OCI-LY1 (cell line): ENCODE measurements at regions not wholly inside any gene's neighbourhood (a gene's known extent, or its start where the extent isn't known, plus 50 kb on each side); places are given as distances from the start of the nearest gene placed in this dataset.

Source experiments
- H2AFZ ChIP-seq: fragments of 200-600 bp; sonication (generic), shearing (Covaris generic); 2 replicates; pipeline ENCODE4 v1.6.0; 2014; ENCODE audit warnings: antibody characterized with exemption, mild to moderate bottlenecking, low read length
- H3F3A ChIP-seq: fragments of 200-600 bp; sonication (generic), shearing (Covaris generic); 2 replicates; pipeline ENCODE4 v1.6.0; 2014; ENCODE audit warnings: mild to moderate bottlenecking, antibody characterized with exemption, low read length, moderate library complexity; ENCODE audit not compliant: insufficient read depth
- H3K27ac ChIP-seq: fragments of 200-600 bp; sonication (generic); 2 replicates; pipeline ENCODE4 v1.5.1; 2014; ENCODE audit warnings: low read length, mixed run types, mild to moderate bottlenecking, low read depth; ENCODE audit not compliant: poor library complexity, severe bottlenecking
- H3K27me3 ChIP-seq: fragments of 200-600 bp; sonication (generic); 2 replicates; pipeline ENCODE4 v1.6.0; 2014; ENCODE audit warnings: antibody characterized with exemption, mild to moderate bottlenecking, low read length, moderate library complexity; ENCODE audit not compliant: insufficient read depth
- H3K36me3 ChIP-seq: fragments of 200-600 bp; sonication (generic); 2 replicates; pipeline ENCODE4 v1.6.1; 2014; ENCODE audit warnings: mild to moderate bottlenecking, antibody characterized with exemption, low read length, moderate library complexity, mixed read lengths; ENCODE audit not compliant: insufficient read depth
- H3K4me1 ChIP-seq: fragments of 200-600 bp; sonication (generic); 2 replicates; pipeline ENCODE4 v1.5.1; 2014; ENCODE audit warnings: mild to moderate bottlenecking, low read length, moderate library complexity; ENCODE audit not compliant: insufficient read depth, severe bottlenecking
- H3K4me2 ChIP-seq: fragments of 200-600 bp; sonication (generic), shearing (Covaris generic); 2 replicates; pipeline ENCODE4 v1.6.1; 2014; ENCODE audit warnings: low read length
- H3K4me3 ChIP-seq: fragments of 200-600 bp; sonication (generic); 2 replicates; pipeline ENCODE4 v1.5.1; 2014; ENCODE audit warnings: low read length, low read depth, mild to moderate bottlenecking, mixed read lengths; ENCODE audit not compliant: poor library complexity, severe bottlenecking
- H3K79me2 ChIP-seq: fragments of 200-600 bp; shearing (Covaris generic); 2 replicates; pipeline ENCODE4 v1.6.1; 2016; ENCODE audit warnings: mixed run types, low read length, mixed read lengths; ENCODE audit not compliant: insufficient read depth
- H3K9ac ChIP-seq: fragments of 200-600 bp; sonication (generic), shearing (Covaris generic); 2 replicates; pipeline ENCODE4 v1.6.1; 2014; ENCODE audit warnings: mild to moderate bottlenecking, low read length, mixed read lengths
- H3K9me2 ChIP-seq: fragments of 200-600 bp; sonication (generic), shearing (Covaris generic); 2 replicates; pipeline ENCODE4 v1.6.1; 2014; ENCODE audit warnings: low read depth, mild to moderate bottlenecking, low read length, mixed read lengths
- H3K9me3 ChIP-seq: fragments of 200-600 bp; shearing (Covaris generic); 2 replicates; pipeline ENCODE4 v1.6.1; 2014; ENCODE audit warnings: low read length, mixed read lengths
- H4K20me1 ChIP-seq: fragments of 200-600 bp; sonication (generic), shearing (Covaris generic); 2 replicates; pipeline ENCODE4 v1.6.0; 2016; ENCODE audit warnings: mild to moderate bottlenecking, low read length; ENCODE audit not compliant: insufficient read depth
- EZH2 ChIP-seq: fragments of 200-600 bp; sonication (generic), shearing (Covaris generic); IDR thresholded peaks from 2 replicates; pipeline ENCODE4 v1.8.0; 2017; ENCODE audit warnings: borderline replicate concordance, mixed run types, mild to moderate bottlenecking, antibody characterized with exemption, low read length, moderate library complexity, mixed read lengths
- TF ChIP-seq, protein P1 (sequence below): fragments of 200-600 bp; sonication (generic), shearing (Covaris generic); IDR thresholded peaks from 2 replicates; pipeline ENCODE4 v1.5.1; 2017; ENCODE audit warnings: mild to moderate bottlenecking, antibody characterized with exemption, low read length, moderate library complexity, mixed read lengths

DNA sequence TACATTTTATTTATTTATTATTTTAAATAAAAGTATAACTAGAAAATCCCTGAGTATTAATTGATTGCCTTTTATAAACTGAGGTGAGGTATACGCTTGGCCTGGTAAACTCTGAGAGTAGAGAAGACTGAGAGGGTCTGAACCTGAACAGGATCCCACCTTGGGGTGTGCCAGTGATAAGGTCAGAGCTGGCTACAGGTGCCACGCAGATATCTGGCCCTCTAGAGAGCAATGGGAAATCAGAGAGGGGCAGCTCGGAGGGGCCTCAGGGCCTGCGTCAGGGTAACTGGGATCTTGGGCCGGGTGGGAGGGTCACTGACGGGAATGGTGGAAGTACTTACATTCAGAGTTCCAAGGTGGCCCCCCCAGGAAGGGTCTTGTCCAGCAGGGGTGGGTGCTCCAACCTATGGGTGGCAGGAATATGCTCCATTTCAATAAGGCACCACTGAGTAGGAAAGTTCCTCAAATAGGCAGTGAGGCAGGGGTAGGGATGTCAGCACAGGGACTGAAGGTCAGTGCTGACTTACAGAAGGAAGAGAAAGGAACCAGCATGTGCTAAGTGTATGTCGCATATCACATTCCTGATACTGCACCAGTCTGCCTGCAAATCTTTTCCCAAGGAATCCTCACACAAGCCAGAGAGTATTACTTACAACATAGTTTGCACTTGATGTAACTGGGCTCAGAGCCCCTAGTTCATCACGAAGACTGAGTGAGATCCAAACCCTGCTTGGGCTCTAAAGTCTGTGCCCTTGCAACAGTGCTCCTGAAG, 706.0 kb upstream of the RAB6C start:
- no peak overlapping the region for H2AFZ ChIP-seq
- no peak overlapping the region for H3K9ac ChIP-seq
- no peak overlapping the region for H3K27ac ChIP-seq
- no peaks in the 10 kb centered on the region for H3F3A ChIP-seq
- no peaks in the 10 kb centered on the region for H3K79me2 ChIP-seq
- no peak overlapping the region for H3K4me3 ChIP-seq
- H3K27me3 ChIP-seq = no peaks in the 10 kb centered on the region
- no peaks in the 10 kb centered on the region for H3K36me3 ChIP-seq
- no peaks in the 10 kb centered on the region for H3K4me1 ChIP-seq
- H3K9me3 ChIP-seq = no peaks in the 10 kb centered on the region
- TF ChIP-seq EZH2 = no peak
- TF ChIP-seq, protein P1, sequence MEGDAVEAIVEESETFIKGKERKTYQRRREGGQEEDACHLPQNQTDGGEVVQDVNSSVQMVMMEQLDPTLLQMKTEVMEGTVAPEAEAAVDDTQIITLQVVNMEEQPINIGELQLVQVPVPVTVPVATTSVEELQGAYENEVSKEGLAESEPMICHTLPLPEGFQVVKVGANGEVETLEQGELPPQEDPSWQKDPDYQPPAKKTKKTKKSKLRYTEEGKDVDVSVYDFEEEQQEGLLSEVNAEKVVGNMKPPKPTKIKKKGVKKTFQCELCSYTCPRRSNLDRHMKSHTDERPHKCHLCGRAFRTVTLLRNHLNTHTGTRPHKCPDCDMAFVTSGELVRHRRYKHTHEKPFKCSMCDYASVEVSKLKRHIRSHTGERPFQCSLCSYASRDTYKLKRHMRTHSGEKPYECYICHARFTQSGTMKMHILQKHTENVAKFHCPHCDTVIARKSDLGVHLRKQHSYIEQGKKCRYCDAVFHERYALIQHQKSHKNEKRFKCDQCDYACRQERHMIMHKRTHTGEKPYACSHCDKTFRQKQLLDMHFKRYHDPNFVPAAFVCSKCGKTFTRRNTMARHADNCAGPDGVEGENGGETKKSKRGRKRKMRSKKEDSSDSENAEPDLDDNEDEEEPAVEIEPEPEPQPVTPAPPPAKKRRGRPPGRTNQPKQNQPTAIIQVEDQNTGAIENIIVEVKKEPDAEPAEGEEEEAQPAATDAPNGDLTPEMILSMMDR = no peak
- H4K20me1 ChIP-seq = no peaks in the 10 kb centered on the region
- H3K9me2 ChIP-seq = no peaks in the 10 kb centered on the region
- H3K4me2 ChIP-seq = no peak overlapping the region

- Histone ChIP-seq H3K9me3 (no peaks in the 10 kb centered on the region), H3K4me3 (no peak overlapping the region)
- TF ChIP-seq EZH2 = no peak
- TF ChIP-seq, protein P1 = no peak
Measured at GRCh38 chr2:129274038-129274415, 705.4 kb upstream of the RAB6C start.

DNA sequence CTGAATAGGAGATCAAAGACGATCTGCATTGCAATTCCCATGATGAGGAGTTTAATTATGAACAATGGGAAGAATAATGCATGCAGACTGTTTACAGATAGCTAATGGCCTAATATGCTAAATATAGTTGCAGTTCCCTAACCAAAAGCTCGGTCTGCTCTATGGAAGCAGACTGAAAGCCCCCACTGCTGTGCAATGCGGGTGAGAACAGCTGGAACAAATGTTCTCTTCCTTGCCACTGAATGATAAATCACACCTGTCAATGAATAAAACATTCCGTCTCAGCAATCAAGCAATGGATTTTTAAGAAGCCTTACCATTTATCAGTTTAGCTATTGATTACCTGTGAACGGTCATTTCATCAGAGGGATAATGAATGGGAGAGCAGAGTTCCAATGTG, 704.5 kb upstream of the RAB6C start:
- Histone ChIP-seq H3K4me2 (no peak overlapping the region), H3K9me2 (no peaks in the 10 kb centered on the region), H3K4me3 (no peak overlapping the region), H3K27ac (no peak overlapping the region), H3K9me3 (no peaks in the 10 kb centered on the region), H3K9ac (no peak overlapping the region), H4K20me1 (no peaks in the 10 kb centered on the region), H3K4me1 (no peaks in the 10 kb centered on the region), H3F3A (no peaks in the 10 kb centered on the region), H3K27me3 (no peaks in the 10 kb centered on the region), H3K79me2 (no peaks in the 10 kb centered on the region), H2AFZ (no peak overlapping the region), H3K36me3 (no peaks in the 10 kb centered on the region)
- TF ChIP-seq EZH2 = no peak
- TF ChIP-seq, protein P1 = no peak

More at GRCh38 chr2:129274038-129274415, 705.4 kb upstream of the RAB6C start:
- no peaks in the 10 kb centered on the region for H3K4me1 ChIP-seq
- H3K9me2 ChIP-seq = no peaks in the 10 kb centered on the region
- no peaks in the 10 kb centered on the region for H3K27me3 ChIP-seq
- no peaks in the 10 kb centered on the region for H3K36me3 ChIP-seq
- H3F3A ChIP-seq = no peaks in the 10 kb centered on the region
- H3K4me2 ChIP-seq = no peak overlapping the region
- no peak overlapping the region for H3K9ac ChIP-seq
- H2AFZ ChIP-seq = no peak overlapping the region
- H3K27ac ChIP-seq = no peak overlapping the region
- no peaks in the 10 kb centered on the region for H3K79me2 ChIP-seq
- no peaks in the 10 kb centered on the region for H4K20me1 ChIP-seq
